Right lobe of liver (tissue), 4 donors: ENCODE measurements at regions not wholly inside any gene's neighbourhood (a gene's known extent, or its start where the extent isn't known, plus 50 kb on each side); places are given as distances from the start of the nearest gene placed in this dataset.

Experiments
- CTCF ChIP-seq, 4 donors: fragments of 200-600 bp in 3 of 4; fragments of 450-650 bp in 1 of 4; IDR thresholded peaks; one replicate each; pipeline versions ENCODE4 v1.5.1 to v1.8.0; 2016 to 2022; ENCODE audit warnings: antibody characterized with exemption in 4 of 4, mild to moderate bottlenecking in 2 of 4
- POLR2A ChIP-seq: fragments of 450-650 bp; IDR thresholded peaks from one replicate; pipeline ENCODE4 v1.6.1; 2017; ENCODE audit warnings: antibody characterized with exemption, mild to moderate bottlenecking
- donor health status: DM: no; HTN: no; CAD: no.
- donor health status: DM: no; HTN: no; CAD: no.
- donor health status: DM: no; HTN: yes; CAD: no.

- TF ChIP-seq POLR2A (no peak), CTCF (IDR thresholded peaks at IDR 0.05) (no peak)
Observed at GRCh38 chr12:75670216-75670615, 158.8 kb upstream of the KRR1 start.
